RWPE1 (cell line): ENCODE measurements at regions not wholly inside any gene's neighbourhood (a gene's known extent, or its start where the extent isn't known, plus 50 kb on each side); places are given as distances from the start of the nearest gene placed in this dataset.

Experiments used
- CTCF ChIA-PET: fragments of 350-600 bp; sonication (Branson Sonifier 250); formaldehyde crosslinking; extraction: SDS; loops from one replicate; lab custom pipeline; 2021; lab: Yijun Ruan, JAX
- POLR2A ChIA-PET: fragments of 400-600 bp; formaldehyde crosslinking; extraction: SDS; loops from one replicate; lab custom pipeline; 2020; ENCODE audit warnings: antibody characterized with exemption; ENCODE audit not compliant: low non-redundant PET; lab: Yijun Ruan, JAX
- DNase-seq: peaks from one replicate; pipeline ENCODE4 v3.0.0; 2012; ENCODE audit warnings: low spot score
- H3K27ac ChIP-seq: fragments of 450-650 bp; 2 replicates; pipeline ENCODE4 v1.5.1; 2017
- TF ChIP-seq, protein P1 (sequence below): fragments of 450-650 bp; conservative IDR thresholded peaks from 2 replicates; pipeline ENCODE4 v1.5.1; 2017; ENCODE audit warnings: low read depth, mild to moderate bottlenecking

DNA sequence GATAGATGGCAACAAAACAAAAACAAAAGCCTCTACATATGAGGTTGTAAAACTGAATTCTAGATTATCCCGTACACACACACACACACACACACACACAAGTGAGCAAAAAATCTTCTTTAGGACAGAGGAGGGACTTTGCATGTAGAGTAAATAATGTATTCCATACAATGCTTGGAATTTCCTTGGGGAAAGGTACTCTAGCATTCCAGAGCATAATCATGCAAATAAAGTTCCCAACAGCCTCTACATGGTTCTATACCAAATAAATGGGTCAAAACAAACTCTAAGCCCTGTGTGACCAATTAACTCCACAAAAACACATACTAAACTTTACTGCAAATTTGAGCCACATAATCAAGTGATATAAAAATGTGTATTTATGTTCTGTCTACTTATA is 191.4 kb downstream of the RBM43 start:
- TF ChIP-seq, protein P1, sequence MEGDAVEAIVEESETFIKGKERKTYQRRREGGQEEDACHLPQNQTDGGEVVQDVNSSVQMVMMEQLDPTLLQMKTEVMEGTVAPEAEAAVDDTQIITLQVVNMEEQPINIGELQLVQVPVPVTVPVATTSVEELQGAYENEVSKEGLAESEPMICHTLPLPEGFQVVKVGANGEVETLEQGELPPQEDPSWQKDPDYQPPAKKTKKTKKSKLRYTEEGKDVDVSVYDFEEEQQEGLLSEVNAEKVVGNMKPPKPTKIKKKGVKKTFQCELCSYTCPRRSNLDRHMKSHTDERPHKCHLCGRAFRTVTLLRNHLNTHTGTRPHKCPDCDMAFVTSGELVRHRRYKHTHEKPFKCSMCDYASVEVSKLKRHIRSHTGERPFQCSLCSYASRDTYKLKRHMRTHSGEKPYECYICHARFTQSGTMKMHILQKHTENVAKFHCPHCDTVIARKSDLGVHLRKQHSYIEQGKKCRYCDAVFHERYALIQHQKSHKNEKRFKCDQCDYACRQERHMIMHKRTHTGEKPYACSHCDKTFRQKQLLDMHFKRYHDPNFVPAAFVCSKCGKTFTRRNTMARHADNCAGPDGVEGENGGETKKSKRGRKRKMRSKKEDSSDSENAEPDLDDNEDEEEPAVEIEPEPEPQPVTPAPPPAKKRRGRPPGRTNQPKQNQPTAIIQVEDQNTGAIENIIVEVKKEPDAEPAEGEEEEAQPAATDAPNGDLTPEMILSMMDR = no peak
- CTCF ChIA-PET = no interaction called here
- POLR2A ChIA-PET = no interaction called here
- no peak overlapping the region for H3K27ac ChIP-seq
- no peak for DNase-seq

- ChIA-PET CTCF (interaction anchor here (0.7 kb wide), 1 partner anchor 181 kb away, joined by 3 read pairs; no protein-coding TSS in a partner anchor), POLR2A (no interaction called here)
- no peak overlapping the region for H3K27ac ChIP-seq
- peak; percentile 2 for DNase-seq
- TF ChIP-seq, protein P1 = no peak
These were observed 193.8 kb downstream of the RBM43 start for GRCh38 chr2:151067658-151068369.

- no peak overlapping the region for H3K27ac ChIP-seq
- CTCF ChIA-PET = no interaction called here
- peak; percentile 33 for DNase-seq
- TF ChIP-seq, protein P1 = no peak
- POLR2A ChIA-PET = no interaction called here
These were observed 198.4 kb downstream of the RBM43 start for GRCh38 chr2:151063271-151063670.

- TF ChIP-seq, protein P1 = no peak
- no peak for DNase-seq
- POLR2A ChIA-PET = no interaction called here
- H3K27ac ChIP-seq = no peak overlapping the region
- CTCF ChIA-PET = no interaction called here
These were observed 201.4 kb downstream of the RBM43 start for GRCh38 chr2:151060287-151060686.

DNA sequence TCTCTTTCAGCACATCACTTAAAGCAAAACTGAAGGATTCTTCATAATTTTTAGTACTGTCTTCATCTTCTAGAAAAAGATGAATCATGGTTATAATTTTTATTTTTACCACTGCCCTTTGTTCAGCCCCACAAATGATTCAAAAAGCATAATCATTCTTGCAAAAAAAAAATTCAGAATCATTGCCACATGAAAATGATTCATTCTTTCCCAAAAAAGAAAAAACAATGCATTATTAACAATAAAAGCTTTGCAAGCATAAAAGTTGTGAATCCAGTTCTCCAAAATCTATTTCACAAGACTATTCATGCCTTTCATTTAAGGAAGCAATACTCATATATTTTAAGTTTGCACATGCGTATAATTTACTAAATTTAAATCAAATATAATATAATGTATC is 204.8 kb downstream of the RBM43 start:
- no peak overlapping the region for H3K27ac ChIP-seq
- no peak for DNase-seq
- ChIA-PET CTCF (interaction anchor here (0.7 kb wide), 1 partner anchor 155 kb away, joined by 5 read pairs; no protein-coding TSS in a partner anchor), POLR2A (no interaction called here)
- TF ChIP-seq, protein P1 = no peak

GRCh38 chr2:151053661-151053990 is 208.0 kb downstream of the RBM43 start:
- no peak overlapping the region for H3K27ac ChIP-seq
- DNase-seq = no peak
- TF ChIP-seq, protein P1 = no peak
- CTCF ChIA-PET = no interaction called here
- POLR2A ChIA-PET = no interaction called here
